ENCODE measurements at regions not wholly inside any gene's neighbourhood (a gene's known extent, or its start where the extent isn't known, plus 50 kb on each side); places are given as distances from the start of the nearest gene placed in this dataset.
A peak's percentile ranks its signal among the peaks of the same experiment; 100 is the strongest.
"Not testable (repeated sequence)": the region's sequence is repeated elsewhere in the genome, so short reads cannot be mapped to it uniquely, and the experiment has no call there.

DNA sequence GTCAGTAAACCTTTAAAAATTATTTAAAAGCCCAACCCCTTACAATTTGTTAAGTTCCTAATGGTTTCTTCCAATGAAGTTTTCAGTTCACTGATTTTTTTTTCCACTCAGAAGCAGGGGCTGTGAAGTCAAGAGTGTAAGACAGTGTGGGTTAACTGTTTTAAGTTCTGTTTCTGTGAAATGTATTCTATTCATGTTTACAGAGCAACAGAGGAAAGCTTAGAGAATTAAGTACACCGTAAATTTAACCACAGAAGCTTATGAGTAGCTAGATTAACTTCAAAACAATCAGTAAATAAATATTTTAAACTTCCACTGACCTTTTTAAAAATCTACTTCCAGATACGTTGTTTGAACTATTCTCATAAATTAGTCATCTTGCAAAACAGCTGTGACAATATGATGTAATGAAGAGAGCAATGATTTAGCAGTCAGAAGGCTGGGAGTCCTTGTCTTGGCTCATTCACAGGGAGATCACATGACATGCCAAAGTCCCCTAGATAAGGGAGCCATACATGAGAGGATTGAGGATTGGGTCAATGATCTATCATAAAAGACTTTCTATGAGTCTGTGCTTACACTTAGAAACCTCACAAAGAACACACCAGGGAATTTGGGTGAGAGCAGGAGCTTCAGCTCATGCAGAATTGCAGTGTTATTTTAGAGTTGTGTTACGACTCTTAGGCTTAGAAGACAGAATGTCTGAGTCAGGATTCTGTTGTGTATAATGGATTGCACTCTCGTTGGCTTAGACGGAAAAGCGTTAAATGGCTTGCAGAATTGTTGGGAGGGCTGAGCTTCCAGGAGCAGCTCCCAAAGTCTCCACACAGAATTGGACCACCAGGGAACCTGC, 85.8 kb downstream of the CDRT15L2 start:
- DNase-seq; H3K4me3 ChIP-seq; H3K4me1 ChIP-seq; H3K9me3 ChIP-seq; H3K27ac ChIP-seq; H3K27me3 ChIP-seq; H3K36me3 ChIP-seq; intact Hi-C loops (cut with DNase I; ENCODE audit: low total_unique reads); in situ Hi-C loops (cut with MboI; ENCODE audit: low pct_ligation_motif_present in 1 of 4, low pct_unique_long_range_greater_than_20kb in 1 of 4, low sequenced_read_pairs in 3 of 4): not testable (repeated sequence)
- WGBS, 2 donors (ENCODE audit: low coverage in 1 of 2), result 23 to 37% methylated on average over 3 to 5 of the region's 6 CpGs

DNA sequence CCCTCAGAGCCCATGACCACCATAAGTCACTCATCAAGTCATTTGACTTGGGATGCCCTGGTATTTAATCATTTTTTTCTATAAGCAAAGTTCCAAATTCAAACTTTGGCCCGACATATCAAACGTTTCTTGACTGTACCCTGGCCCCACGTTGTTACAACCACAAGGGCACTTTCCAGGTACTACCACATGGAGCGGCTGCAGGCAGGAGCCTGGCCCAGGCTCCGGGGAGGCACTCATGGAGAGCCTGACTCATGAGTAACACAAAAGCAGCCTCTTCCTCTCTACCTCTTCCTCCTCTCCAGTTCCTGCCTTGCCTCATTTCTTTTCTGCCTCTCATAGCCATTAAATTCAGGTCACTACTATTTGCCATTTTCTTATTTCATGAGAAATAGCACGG, 87.2 kb downstream of the CDRT15L2 start:
- WGBS, 2 donors (ENCODE audit: low coverage in 1 of 2), result 78 to 79% methylated on average over 4 to 5 of the region's 6 CpGs
- H3K9me3 ChIP-seq; in situ Hi-C loops (cut with MboI; ENCODE audit: low pct_ligation_motif_present in 1 of 4, low pct_unique_long_range_greater_than_20kb in 1 of 4, low sequenced_read_pairs in 3 of 4); DNase-seq; H3K4me1 ChIP-seq; intact Hi-C loops (cut with DNase I; ENCODE audit: low total_unique reads); H3K36me3 ChIP-seq; H3K27ac ChIP-seq; H3K4me3 ChIP-seq; H3K27me3 ChIP-seq: not testable (repeated sequence)

DNA sequence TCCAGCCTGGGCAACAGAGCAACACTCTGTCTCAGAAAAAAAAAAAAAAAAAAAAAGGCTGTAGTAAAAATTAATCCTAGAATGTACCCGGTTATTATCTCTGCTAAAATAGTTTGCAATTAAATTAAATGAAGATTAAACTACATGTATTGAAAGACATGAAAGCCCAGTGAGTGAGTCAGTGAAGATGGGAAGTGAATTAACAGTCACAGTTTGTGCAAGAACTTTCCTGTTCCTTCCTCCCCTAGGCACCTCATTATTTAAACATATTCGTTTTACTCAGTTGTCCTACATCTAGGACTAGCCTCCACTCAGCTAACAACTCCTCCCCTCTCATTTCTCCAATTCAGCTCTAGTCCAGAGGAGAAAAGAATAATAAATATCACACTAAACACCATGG, 88.2 kb downstream of the CDRT15L2 start:
- H3K36me3 ChIP-seq; H3K27ac ChIP-seq; H3K4me3 ChIP-seq; H3K9me3 ChIP-seq; DNase-seq; H3K27me3 ChIP-seq; H3K4me1 ChIP-seq; in situ Hi-C loops (cut with MboI; ENCODE audit: low pct_ligation_motif_present in 1 of 4, low pct_unique_long_range_greater_than_20kb in 1 of 4, low sequenced_read_pairs in 3 of 4); intact Hi-C loops (cut with DNase I; ENCODE audit: low total_unique reads): not testable (repeated sequence)
- WGBS, 2 donors (ENCODE audit: low coverage in 1 of 2), result 58 to 59% methylated on average over 2 of the region's 2 CpGs

DNA sequence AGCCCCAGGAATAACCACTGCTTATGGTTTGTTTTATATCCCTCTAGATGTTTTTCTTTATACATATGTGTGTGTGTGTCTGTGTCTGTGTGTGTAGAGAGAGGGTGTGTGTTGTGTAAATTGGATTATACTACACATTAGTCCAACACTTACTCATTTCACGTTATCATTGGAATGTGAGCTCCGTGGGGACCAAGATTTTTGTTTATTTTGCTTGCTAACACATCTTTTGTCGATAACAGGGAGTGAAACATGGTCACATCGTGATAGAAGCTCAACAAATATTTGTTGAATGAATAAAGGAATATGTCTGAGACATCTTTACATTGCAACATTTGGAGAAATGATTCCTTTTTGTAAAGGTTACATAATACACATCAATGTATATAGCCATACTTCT, 88.8 kb downstream of the CDRT15L2 start:
- in situ Hi-C loops (cut with MboI; ENCODE audit: low pct_ligation_motif_present in 1 of 4, low pct_unique_long_range_greater_than_20kb in 1 of 4, low sequenced_read_pairs in 3 of 4); intact Hi-C loops (cut with DNase I; ENCODE audit: low total_unique reads); H3K4me1 ChIP-seq; H3K36me3 ChIP-seq; H3K27me3 ChIP-seq; H3K27ac ChIP-seq; DNase-seq; H3K9me3 ChIP-seq; H3K4me3 ChIP-seq: not testable (repeated sequence)
- 52 to 57% methylated on average over 4 of the region's 4 CpGs for WGBS, 2 donors (ENCODE audit: low coverage in 1 of 2)

DNA sequence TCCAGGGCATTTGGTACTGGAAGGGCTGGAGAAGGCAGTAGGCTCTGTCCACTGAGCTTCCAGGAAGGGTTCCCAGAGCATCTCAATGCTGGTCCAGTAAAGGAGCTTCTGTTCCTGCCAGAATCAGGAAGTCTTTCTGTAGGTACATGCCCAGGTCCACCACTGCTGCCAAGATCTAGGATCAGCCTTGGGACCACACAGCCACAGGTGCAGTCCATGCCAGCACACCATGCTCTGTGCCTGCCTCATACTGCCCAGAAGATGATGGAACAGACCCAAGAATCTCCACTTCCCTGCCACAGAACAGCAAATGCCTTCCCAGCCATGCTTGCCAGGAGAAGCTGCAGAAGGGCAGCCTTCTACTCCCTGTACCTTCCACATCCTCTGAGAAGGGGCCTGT, 89.3 kb downstream of the CDRT15L2 start:
- intact Hi-C loops (cut with DNase I; ENCODE audit: low total_unique reads); in situ Hi-C loops (cut with MboI; ENCODE audit: low pct_ligation_motif_present in 1 of 4, low pct_unique_long_range_greater_than_20kb in 1 of 4, low sequenced_read_pairs in 3 of 4); H3K4me1 ChIP-seq; DNase-seq; H3K27me3 ChIP-seq; H3K27ac ChIP-seq; H3K9me3 ChIP-seq; H3K4me3 ChIP-seq; H3K36me3 ChIP-seq: not testable (repeated sequence)

DNA sequence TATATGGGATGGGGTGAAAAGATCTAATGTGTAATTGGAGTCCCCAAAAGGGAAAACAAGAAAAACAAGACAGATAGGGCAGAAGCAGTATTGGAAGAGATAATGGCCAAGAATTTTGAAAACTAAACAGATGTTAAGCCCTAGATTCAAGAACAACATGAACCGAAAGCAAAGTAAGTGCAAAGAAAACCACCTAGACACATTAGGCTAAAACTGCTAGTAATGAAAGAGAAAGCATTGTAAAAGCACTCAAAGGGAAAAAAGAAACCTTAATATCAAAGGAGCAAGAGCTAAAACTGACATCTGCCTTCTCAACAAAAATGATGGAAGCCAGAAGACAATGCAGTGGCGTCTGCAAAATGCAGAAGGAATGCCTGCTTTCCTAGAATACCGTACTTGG, 91.0 kb downstream of the CDRT15L2 start:
- H3K9me3 ChIP-seq; intact Hi-C loops (cut with DNase I; ENCODE audit: low total_unique reads): not testable (repeated sequence)
- no CpG with 5 or more reads among the region's 3 CpGs for WGBS, 2 donors (ENCODE audit: low coverage in 1 of 2)

DNA sequence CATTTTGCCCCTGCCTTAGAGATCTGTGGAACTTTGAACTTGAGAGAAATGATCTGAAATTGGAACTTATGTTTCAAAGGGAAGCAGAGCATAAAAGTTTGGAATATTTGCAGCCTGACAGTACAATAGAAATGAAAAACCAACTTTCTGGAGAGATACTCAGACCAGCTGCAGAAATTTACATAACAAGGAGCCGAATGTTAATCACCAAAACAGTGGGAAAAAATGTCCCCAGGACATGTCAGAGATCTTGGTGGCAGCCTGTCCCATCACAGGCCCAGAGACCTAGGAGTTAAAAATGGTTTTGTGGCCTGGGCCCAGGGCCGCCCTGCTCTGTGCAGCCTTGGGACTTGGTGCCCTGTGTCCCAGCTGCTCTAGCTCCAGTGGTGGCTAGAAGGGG, 94.8 kb downstream of the CDRT15L2 start:
- DNase-seq; H3K27ac ChIP-seq; H3K9me3 ChIP-seq; in situ Hi-C loops (cut with MboI; ENCODE audit: low pct_ligation_motif_present in 1 of 4, low pct_unique_long_range_greater_than_20kb in 1 of 4, low sequenced_read_pairs in 3 of 4); H3K4me3 ChIP-seq; H3K36me3 ChIP-seq; intact Hi-C loops (cut with DNase I; ENCODE audit: low total_unique reads); H3K4me1 ChIP-seq; H3K27me3 ChIP-seq: not testable (repeated sequence)
- 70 to 82% methylated on average over 1 to 2 of the region's 2 CpGs for WGBS, 2 donors (ENCODE audit: low coverage in 1 of 2)

More for the DNA sequence above, 91.0 kb downstream of the CDRT15L2 start:
- in situ Hi-C loops (cut with MboI; ENCODE audit: low pct_ligation_motif_present in 1 of 4, low pct_unique_long_range_greater_than_20kb in 1 of 4, low sequenced_read_pairs in 3 of 4); H3K27me3 ChIP-seq; H3K36me3 ChIP-seq; DNase-seq; H3K27ac ChIP-seq; H3K4me3 ChIP-seq; H3K4me1 ChIP-seq: not testable (repeated sequence)

DNA sequence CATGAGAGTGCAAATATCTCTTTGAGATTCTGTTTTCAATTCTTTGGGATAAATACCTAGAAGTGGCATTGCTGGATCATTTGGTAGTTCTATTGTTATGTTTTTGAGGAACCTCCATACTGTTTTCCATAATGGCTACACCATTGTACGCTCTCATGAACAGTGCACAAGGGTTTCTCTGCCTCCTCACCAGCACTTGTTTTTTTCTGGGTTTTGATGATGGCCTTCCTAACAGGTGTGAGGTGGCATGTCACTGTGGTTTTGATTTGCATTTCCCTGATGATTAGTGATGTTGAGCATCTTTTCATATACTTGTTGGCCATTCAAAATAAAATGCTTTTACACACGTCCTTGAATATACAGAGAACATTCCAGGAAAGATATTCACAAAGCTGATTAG, 96.2 kb downstream of the CDRT15L2 start:
- H3K9me3 ChIP-seq; H3K27me3 ChIP-seq; intact Hi-C loops (cut with DNase I; ENCODE audit: low total_unique reads); H3K27ac ChIP-seq; in situ Hi-C loops (cut with MboI; ENCODE audit: low pct_ligation_motif_present in 1 of 4, low pct_unique_long_range_greater_than_20kb in 1 of 4, low sequenced_read_pairs in 3 of 4); H3K36me3 ChIP-seq; DNase-seq; H3K4me1 ChIP-seq; H3K4me3 ChIP-seq: not testable (repeated sequence)
- 58% methylated on average over 2 of the region's 2 CpGs; no CpG with 5 or more reads in 1 of the 2 donors for whole genome bisulfite sequencing, 2 donors (ENCODE audit: low coverage in 1 of 2)

DNA sequence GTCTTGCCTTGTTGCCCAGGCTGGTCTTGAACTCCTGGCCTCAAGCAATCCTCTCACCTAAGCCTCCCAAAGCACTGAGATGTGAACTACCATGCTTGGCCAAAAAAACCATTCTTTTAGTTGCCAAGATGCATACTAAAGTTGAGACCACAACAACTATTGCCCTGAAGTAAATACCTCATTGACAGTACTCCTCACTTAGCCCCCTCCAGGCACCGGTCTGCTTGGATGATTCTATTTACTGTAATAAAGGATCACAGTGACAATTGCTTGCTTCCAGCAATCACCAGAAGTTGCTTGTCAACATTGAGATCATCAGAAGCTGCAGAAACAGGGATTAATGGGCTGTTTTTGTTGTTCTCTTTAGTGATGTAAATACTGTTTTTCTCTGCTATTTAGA, 97.1 kb downstream of the CDRT15L2 start:
- intact Hi-C loops (cut with DNase I; ENCODE audit: low total_unique reads); in situ Hi-C loops (cut with MboI; ENCODE audit: low pct_ligation_motif_present in 1 of 4, low pct_unique_long_range_greater_than_20kb in 1 of 4, low sequenced_read_pairs in 3 of 4); H3K9me3 ChIP-seq; H3K27me3 ChIP-seq; H3K4me1 ChIP-seq; DNase-seq; H3K27ac ChIP-seq; H3K36me3 ChIP-seq; H3K4me3 ChIP-seq: not testable (repeated sequence)
- WGBS, 2 donors (ENCODE audit: low coverage in 1 of 2), result 63 to 80% methylated on average over 1 of the region's 1 CpG

DNA sequence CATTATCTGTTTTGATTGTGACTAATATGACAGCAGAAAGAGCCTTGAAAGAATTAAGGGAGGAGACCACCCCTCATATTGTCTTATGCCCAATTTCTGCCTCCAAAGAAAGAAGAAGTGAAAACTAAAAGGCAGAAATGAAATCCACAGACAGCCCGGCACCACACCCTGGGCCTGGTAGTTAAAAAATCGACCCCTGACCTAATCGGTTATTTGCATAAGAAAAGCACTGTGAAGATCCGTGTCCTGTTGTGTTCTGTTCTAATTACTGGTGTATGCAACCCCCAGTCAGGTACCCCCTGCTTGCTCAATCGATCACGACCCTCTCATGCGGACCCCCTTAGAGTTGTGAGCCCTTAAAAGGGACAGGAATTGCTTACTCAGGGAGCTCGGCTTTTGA, 97.9 kb downstream of the CDRT15L2 start:
- H3K36me3 ChIP-seq; H3K9me3 ChIP-seq; H3K4me1 ChIP-seq; H3K27me3 ChIP-seq; H3K4me3 ChIP-seq; intact Hi-C loops (cut with DNase I; ENCODE audit: low total_unique reads); in situ Hi-C loops (cut with MboI; ENCODE audit: low pct_ligation_motif_present in 1 of 4, low pct_unique_long_range_greater_than_20kb in 1 of 4, low sequenced_read_pairs in 3 of 4): not testable (repeated sequence)
- peak; percentile 13 for DNase-seq
- WGBS, 2 donors (ENCODE audit: low coverage in 1 of 2), result 59 to 75% methylated on average over 5 to 8 of the region's 8 CpGs
- peak overlapping the region in 1 of 4 donors; percentile 25 for H3K27ac ChIP-seq

DNA sequence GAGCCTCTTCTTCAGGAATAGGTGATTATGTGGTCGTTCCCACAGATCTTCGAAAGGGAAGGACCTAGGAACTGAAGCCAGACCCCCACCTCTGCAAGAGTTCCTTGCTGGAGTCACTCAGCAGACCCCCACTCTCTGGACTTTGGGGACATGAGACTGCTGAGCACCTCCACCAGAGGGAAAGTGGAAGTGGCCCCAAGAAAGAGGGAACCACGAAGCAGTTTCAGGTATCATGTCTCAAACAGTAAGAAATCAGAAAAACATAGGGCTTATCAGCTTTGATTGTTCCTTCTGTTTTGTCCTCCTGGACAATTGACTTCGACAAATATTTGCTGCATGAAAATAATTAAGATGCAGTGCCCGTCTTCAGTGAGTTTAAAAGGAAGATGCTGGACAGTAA, 98.9 kb downstream of the CDRT15L2 start:
- DNase-seq; H3K27me3 ChIP-seq; H3K36me3 ChIP-seq; intact Hi-C loops (cut with DNase I; ENCODE audit: low total_unique reads); H3K4me1 ChIP-seq; in situ Hi-C loops (cut with MboI; ENCODE audit: low pct_ligation_motif_present in 1 of 4, low pct_unique_long_range_greater_than_20kb in 1 of 4, low sequenced_read_pairs in 3 of 4); H3K4me3 ChIP-seq; H3K9me3 ChIP-seq: not testable (repeated sequence)
- peak overlapping the region in 1 of 4 donors; percentile 17 for H3K27ac ChIP-seq
- WGBS, 2 donors (ENCODE audit: low coverage in 1 of 2), result 70 to 72% methylated on average over 3 to 5 of the region's 5 CpGs

All from transverse colon (tissue), 4 donors.